HG03520 (cell line): ENCODE measurements at regions not wholly inside any gene's neighbourhood (a gene's known extent, or its start where the extent isn't known, plus 50 kb on each side); places are given as distances from the start of the nearest gene placed in this dataset.
"Not testable (repeated sequence)": the region's sequence is repeated elsewhere in the genome, so short reads cannot be mapped to it uniquely, and the experiment has no call there.

ENCODE experiments used
- ATAC-seq: cut with Tn5 transposase; IDR thresholded peaks from one replicate; pipeline ENCODE4 v1.9.1; 2021; ENCODE audit warnings: mild to moderate bottlenecking, moderate library complexity; ENCODE audit not compliant: unreplicated experiment

GRCh38 chr10:131577178-131577555 is 265.6 kb upstream of the TCERG1L start:
- ATAC-seq, result no peak

- no peak for ATAC-seq
Measured at GRCh38 chr10:131577786-131578471, 266.4 kb upstream of the TCERG1L start.

DNA sequence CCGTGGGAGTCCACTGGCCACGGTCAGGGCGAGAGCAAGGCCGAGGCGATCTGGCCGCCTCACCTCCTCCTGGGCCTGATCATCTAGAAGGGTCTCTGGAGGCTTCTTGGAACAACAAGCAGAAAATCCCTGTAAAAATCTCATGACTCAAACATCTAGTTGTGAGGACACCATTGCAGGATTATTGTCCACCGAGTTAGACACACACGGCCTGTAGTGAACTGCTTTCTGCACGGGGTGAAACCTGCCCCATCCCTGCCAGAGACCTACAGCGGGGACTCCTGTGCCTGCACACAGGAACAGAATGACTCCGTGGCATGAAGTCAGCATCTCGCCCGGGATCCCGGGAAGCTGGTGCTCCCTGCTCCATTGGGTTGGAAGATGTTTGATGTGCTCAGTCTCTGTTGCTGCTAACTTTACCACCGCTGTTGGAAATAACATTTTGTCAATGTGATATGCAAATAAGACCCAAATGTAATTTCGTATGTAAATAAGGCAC is 267.0 kb upstream of the TCERG1L start:
- no peak for ATAC-seq

DNA sequence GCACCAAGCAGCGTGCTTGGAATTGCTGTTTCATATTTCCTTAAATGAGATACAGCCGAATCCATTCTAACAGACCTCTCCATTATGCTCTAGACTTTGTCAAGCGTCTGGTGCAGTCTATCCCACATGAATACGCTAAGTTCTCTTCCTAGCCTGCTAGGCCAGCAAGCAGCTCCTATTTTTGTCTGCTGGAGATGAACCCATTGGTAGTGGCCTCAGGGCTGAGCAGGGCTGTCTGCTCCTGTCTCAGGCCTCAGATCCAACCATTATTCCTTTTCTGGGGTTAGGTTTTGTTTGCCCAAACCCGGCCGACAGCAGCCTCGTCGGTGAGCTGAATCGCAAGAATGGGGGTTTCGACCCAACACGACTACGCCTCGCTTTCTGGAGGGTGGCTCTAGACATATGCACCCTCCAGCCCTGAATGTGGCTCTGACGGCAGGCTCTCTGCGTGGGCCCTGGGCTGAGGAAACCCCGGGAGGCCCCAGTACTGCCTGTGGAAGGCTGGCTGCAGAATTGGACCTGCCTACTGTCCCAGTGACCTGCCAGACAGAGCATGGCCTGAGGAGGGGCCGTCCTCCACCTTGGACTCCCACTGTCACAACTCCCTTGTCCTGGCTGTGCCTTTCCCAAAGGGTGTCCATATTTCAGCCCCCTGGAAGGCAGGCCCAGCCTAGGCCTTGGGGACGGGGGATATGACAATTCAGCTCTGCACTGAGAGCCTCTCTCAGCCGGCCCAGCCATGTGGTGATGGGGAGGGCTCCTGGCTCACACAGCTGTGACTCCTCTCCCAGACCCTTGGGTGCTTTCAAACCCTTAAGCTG is 267.9 kb upstream of the TCERG1L start:
- no peak for ATAC-seq

GRCh38 chr10:131580076-131580652 is 268.6 kb upstream of the TCERG1L start:
- no peak for ATAC-seq

- ATAC-seq, result no peak
Measured at GRCh38 chr10:131580674-131581073, 269.2 kb upstream of the TCERG1L start.

DNA sequence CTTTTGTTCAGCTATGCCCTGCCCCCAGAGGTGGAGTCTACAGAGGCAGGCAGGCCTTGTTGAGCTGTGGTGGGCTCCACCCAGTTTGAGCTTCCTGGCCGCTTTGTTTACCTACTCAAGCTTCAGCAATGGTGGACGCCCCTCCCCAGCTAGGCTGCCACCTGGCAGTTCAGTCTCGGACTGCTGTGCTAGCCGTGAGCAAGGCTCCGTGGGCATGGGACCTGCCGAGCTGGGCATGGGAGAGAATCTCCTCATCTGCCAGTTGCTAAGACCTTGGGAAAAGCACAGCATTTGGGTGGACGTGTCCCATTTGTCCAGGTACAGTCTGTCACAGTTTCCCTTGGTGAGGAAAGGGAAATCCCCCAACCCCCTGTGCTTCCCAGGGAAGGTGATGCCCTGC is 270.0 kb upstream of the TCERG1L start:
- ATAC-seq, result not testable (repeated sequence)

DNA sequence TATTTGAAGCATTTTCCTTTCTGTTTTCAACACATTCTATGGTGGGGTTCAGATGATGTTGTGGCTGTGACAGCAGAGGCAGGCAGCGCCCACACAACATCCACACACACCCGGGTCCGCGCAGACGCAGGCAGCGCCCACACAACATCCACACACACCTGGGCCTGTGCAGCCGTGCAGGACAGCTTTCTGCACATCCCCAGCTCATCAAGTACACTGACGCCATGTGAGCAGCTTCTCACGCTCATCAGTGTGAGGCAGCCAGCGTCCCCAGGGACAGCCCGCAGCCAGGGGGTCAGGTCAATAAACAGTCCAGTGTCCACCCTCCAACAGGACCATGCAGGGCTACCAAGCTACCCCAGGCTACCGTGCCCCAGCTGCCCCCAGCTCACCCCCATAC is 272.8 kb upstream of the TCERG1L start:
- ATAC-seq, result no peak

GRCh38 chr10:131585761-131586160 is 274.2 kb upstream of the TCERG1L start:
- no peak for ATAC-seq

DNA sequence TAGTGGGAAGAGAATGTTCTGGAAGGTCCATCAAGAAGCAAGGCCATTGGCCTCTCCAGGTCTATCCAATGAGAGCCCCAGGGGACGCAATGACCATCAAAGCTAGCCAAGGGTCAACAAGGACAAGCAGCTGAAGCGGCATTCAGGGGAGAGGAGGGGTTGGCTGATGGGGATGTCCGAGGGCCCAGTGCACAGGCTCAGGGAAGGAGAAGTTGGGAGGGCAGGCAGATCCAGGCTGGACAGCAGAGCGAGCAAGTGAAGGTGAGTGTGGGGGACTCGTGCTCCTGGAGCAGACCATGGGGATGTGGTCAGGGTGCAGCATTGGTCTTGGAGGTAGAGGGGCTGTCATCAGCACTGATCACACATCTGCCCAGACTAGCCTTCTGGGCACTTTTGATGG is 275.4 kb upstream of the TCERG1L start:
- ATAC-seq, result no peak

DNA sequence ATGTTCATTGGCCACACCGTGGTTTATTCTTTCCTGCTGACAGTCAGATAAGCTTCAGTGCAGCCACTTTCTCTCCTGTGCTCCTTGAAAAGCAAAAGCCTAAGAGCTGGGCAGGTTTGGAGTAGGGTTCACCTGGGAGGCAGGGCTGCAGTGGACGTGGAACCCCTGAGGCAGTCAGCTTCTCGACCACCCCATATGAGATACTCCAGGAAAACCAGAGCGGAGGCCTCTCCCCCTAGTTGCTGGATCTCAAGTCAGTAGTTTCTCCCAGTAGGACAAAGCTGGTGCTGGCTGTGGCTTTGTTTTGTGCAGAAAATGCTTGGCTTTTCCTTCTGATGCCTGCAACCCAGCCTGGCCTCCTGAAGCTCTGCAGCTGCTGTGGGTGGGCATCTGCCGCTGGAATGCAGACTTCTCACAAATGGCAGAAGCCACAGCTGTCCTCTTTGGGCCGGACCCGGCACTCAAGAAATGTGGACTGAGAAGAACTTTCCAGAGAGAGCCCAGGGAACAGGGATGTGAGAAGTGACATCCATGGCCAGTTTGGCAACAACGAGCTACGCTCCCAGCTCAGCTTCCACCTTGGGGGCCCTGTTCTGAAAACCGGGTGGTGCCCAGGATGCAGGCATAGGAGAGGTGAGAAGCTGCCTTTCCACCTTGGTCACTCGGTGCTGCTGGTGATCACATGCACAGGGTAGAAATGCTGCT is 276.6 kb upstream of the TCERG1L start:
- ATAC-seq, result no peak

DNA sequence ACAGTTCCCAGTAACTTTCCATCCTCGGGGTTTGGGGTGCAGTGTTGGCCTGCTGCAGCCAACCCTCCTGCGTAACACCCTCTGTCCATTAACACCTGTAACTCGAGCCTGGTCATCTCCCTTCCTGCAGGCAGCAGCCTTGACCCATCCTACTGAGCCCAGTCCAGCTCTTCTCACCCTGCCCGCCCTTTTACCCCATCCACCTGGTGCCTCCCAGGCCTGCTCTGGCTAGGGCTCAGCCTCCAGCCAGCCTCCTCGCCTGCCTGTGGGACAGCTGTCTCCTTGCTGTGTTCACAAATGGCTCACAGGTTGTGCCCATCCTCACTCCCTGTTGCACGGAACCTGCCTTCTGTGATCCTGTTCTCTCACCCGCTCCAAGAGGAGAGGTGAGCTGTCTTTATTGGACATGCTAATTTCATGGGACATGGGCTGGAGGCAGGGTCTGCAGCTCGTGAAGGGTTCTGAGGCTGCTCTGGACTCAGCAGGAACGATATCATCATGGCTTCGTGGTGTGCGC is 277.2 kb upstream of the TCERG1L start:
- ATAC-seq, result no peak

- ATAC-seq, result no peak
Measured at GRCh38 chr10:131590567-131590966, 279.0 kb upstream of the TCERG1L start.

- ATAC-seq, result no peak
Measured at GRCh38 chr10:131591936-131592335, 280.4 kb upstream of the TCERG1L start.

DNA sequence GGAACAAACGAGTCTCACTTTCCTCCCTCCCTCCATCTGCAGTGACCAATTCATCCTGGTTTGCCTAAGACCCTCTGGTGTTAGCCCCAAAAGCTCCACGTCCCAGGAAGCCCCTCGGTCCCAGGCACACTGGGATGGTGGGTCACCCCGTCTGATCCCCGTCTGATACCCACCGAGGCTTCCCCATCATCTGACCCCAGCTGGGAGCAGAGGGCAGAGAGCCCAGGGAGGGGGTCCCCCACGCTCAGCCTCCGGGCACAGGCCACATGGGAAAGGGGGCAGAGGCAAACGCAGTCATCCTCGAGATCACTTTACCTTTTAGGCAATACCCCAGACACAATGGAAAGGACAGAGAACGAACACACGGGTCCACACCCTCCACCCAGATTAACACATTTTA is 291.6 kb upstream of the PPP2R2D start:
- ATAC-seq, result no peak

DNA sequence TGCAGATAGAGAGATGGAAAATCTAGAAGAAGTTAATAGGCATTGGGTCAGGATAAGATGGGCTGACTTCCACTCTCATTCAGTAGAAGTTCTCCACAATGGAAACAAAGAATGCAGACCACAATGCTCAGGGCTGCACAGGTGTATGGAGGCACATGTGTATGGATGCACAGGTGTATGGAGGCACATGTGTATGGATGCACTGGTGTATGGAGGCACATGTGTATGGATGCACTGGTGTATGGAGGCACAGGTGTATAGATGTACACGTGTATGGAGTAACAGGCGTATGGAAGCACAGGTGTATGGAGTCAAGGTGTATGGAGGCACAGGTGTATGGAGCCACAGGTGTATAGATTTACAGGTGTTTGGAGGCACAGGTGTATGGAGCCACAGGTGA is 285.7 kb upstream of the PPP2R2D start:
- ATAC-seq, result no peak

- no peak for ATAC-seq
Measured at GRCh38 chr10:131616040-131616439, 284.8 kb upstream of the PPP2R2D start.

DNA sequence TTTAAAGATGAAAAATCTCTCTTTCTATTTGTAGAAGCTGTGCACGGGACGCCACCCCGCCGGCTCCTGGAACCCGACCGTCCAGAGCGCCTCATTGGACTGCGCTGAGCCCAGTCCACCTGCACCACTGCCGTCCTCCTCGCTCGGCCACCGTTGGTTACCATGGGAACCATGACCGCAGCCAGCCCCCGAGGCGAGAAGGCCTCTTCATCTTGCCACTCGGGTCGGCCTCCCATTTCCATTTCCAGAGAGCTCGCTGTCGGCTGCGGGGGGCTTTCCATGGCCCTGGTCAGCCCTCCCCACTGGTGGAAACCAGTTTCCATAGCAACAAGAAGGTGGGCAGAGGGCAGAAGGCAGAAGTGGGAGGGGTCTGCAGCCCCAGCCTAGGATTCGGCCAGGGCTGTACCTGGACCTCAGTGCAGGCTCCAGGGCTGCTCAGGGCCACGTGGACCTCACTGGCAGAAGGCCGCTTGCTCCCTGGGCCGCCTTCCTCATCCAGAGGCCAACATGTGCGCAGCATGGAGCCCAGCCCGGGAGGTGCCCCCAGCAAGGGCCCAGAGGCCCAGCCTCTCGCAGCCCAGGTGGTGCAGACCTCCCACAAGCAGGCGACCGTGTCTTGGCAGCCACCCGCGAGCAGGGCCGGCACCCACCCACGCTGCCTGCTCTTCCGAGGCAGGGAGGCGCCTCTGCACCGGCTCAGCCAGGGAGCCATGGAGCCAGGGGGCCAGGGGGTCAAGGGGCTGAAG is 283.5 kb upstream of the PPP2R2D start:
- no peak for ATAC-seq

DNA sequence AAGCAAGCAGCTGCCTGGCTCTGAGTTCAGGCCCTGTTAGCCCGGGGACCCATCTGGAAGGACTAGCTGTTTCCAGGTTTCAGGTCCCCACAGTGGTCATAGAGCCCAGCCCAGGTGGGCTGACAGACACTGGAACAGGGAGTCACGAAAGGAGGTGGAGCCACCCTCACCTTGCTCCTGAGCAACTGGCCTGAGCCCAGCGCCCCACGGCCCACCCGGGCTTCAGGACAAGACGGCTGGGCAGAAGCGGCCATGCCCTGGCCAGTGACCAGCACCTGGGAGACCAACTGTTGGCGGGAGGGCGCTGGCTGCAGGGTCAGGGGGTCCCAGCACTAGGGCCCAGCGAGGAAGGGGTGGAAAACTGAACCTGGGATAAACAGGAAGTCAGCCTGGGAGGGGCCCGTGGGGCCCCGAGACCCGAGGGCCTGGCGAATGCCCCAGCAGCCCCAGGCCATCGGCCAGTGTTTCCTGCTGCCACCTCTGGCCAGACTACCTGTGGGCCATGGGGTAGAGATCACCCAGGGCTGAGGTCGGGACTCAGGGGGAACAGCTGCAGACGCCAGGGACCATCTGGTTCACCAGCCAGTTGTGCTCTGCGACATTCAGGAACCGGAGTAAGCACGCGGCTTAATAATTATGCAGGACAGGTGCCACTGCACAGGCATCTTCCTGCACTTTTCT is 282.1 kb upstream of the PPP2R2D start:
- ATAC-seq, result no peak

DNA sequence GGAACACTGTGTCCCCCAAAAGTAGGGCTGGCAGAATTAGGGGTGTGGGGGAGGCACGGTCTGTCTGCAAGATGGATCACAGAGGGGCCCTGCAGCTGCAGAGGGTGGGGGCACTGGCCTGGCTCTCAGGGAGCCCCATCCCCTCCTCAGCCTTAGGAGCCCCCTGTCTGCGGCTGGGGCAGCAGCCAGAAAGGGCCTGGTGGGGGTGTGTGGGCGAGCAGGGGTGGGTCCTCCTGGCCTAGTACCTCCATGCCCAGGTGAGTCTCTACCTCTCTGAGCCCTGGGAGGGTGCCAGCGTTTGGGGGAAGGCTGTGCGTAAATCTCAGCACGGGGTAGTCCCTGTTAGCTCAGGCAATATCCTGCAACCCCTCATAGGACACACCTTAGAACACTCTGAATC is 280.5 kb upstream of the PPP2R2D start:
- no peak for ATAC-seq
